ENCODE measurements at regions not wholly inside any gene's neighbourhood (a gene's known extent, or its start where the extent isn't known, plus 50 kb on each side); places are given as distances from the start of the nearest gene placed in this dataset.

GRCh38 chr14:65346895-65347294 is 65.6 kb upstream of the FUT8 start:
- no peak for TF ChIP-seq POU2F2 (IDR thresholded peaks at IDR 0.05; ENCODE audit: low read depth, low read length)
- no peak for TF ChIP-seq POLR2A (IDR thresholded peaks at IDR 0.05; ENCODE audit: low read depth, low read length)
- TF ChIP-seq PAX5 (IDR thresholded peaks at IDR 0.05; ENCODE audit: insufficient read depth, low read length, severe bottlenecking), result no peak
- TF ChIP-seq SPI1 (IDR thresholded peaks at IDR 0.05; ENCODE audit: low read depth, low read length), result no peak
- no peak for TF ChIP-seq POLR2AphosphoS5 (IDR thresholded peaks at IDR 0.05; ENCODE audit: low read depth, low read length)
- TF ChIP-seq TAF1 (IDR thresholded peaks at IDR 0.05; ENCODE audit: low read depth, low read length), result no peak
- no peak for FAIRE-seq
- DNase-seq (ENCODE audit: insufficient read length, low spot score), result no peak

GRCh38 chr14:65348137-65348536 is 64.4 kb upstream of the FUT8 start:
- TF ChIP-seq SPI1 (IDR thresholded peaks at IDR 0.05; ENCODE audit: low read depth, low read length) (no peak), PAX5 (IDR thresholded peaks at IDR 0.05; ENCODE audit: insufficient read depth, low read length, severe bottlenecking) (no peak), POU2F2 (IDR thresholded peaks at IDR 0.05; ENCODE audit: low read depth, low read length) (no peak), POLR2AphosphoS5 (IDR thresholded peaks at IDR 0.05; ENCODE audit: low read depth, low read length) (no peak), POLR2A (IDR thresholded peaks at IDR 0.05; ENCODE audit: low read depth, low read length) (no peak), TAF1 (IDR thresholded peaks at IDR 0.05; ENCODE audit: low read depth, low read length) (no peak)
- DNase-seq (ENCODE audit: insufficient read length, low spot score) (no peak), FAIRE-seq (peak; percentile 65)

- no peak for FAIRE-seq
- TF ChIP-seq SPI1 (IDR thresholded peaks at IDR 0.05; ENCODE audit: low read depth, low read length) (no peak), PAX5 (IDR thresholded peaks at IDR 0.05; ENCODE audit: insufficient read depth, low read length, severe bottlenecking) (no peak), TAF1 (IDR thresholded peaks at IDR 0.05; ENCODE audit: low read depth, low read length) (no peak), POLR2AphosphoS5 (IDR thresholded peaks at IDR 0.05; ENCODE audit: low read depth, low read length) (no peak), POU2F2 (IDR thresholded peaks at IDR 0.05; ENCODE audit: low read depth, low read length) (no peak), POLR2A (IDR thresholded peaks at IDR 0.05; ENCODE audit: low read depth, low read length) (no peak)
- no peak for DNase-seq (ENCODE audit: insufficient read length, low spot score)
Measured at GRCh38 chr14:65349100-65349499, 63.4 kb upstream of the FUT8 start.

- FAIRE-seq (peak; percentile 85), DNase-seq (ENCODE audit: insufficient read length, low spot score) (no peak)
- TF ChIP-seq PAX5 (IDR thresholded peaks at IDR 0.05; ENCODE audit: insufficient read depth, low read length, severe bottlenecking) (no peak), SPI1 (IDR thresholded peaks at IDR 0.05; ENCODE audit: low read depth, low read length) (peak; percentile 92), POLR2AphosphoS5 (IDR thresholded peaks at IDR 0.05; ENCODE audit: low read depth, low read length) (no peak), POU2F2 (IDR thresholded peaks at IDR 0.05; ENCODE audit: low read depth, low read length) (no peak), TAF1 (IDR thresholded peaks at IDR 0.05; ENCODE audit: low read depth, low read length) (no peak), POLR2A (IDR thresholded peaks at IDR 0.05; ENCODE audit: low read depth, low read length) (no peak)
Measured at GRCh38 chr14:65351493-65352194, 60.9 kb upstream of the FUT8 start.

GRCh38 chr14:65352964-65353530 is 59.5 kb upstream of the FUT8 start:
- DNase-seq (ENCODE audit: insufficient read length, low spot score) (no peak), FAIRE-seq (peak; percentile 76)
- no peak for TF ChIP-seq TAF1 (IDR thresholded peaks at IDR 0.05; ENCODE audit: low read depth, low read length)
- TF ChIP-seq PAX5 (IDR thresholded peaks at IDR 0.05; ENCODE audit: insufficient read depth, low read length, severe bottlenecking), result no peak
- TF ChIP-seq POLR2A (IDR thresholded peaks at IDR 0.05; ENCODE audit: low read depth, low read length), result no peak
- no peak for TF ChIP-seq SPI1 (IDR thresholded peaks at IDR 0.05; ENCODE audit: low read depth, low read length)
- no peak for TF ChIP-seq POU2F2 (IDR thresholded peaks at IDR 0.05; ENCODE audit: low read depth, low read length)
- no peak for TF ChIP-seq POLR2AphosphoS5 (IDR thresholded peaks at IDR 0.05; ENCODE audit: low read depth, low read length)

- DNase-seq (ENCODE audit: insufficient read length, low spot score) (no peak), FAIRE-seq (peak; percentile 72)
- TF ChIP-seq POLR2AphosphoS5 (IDR thresholded peaks at IDR 0.05; ENCODE audit: low read depth, low read length) (no peak), PAX5 (IDR thresholded peaks at IDR 0.05; ENCODE audit: insufficient read depth, low read length, severe bottlenecking) (no peak), POLR2A (IDR thresholded peaks at IDR 0.05; ENCODE audit: low read depth, low read length) (no peak), POU2F2 (IDR thresholded peaks at IDR 0.05; ENCODE audit: low read depth, low read length) (no peak), SPI1 (IDR thresholded peaks at IDR 0.05; ENCODE audit: low read depth, low read length) (no peak)
Measured at GRCh38 chr14:65354131-65354530, 58.4 kb upstream of the FUT8 start.

GRCh38 chr14:65354715-65355114 is 57.8 kb upstream of the FUT8 start:
- no peak for DNase-seq (ENCODE audit: insufficient read length, low spot score)
- no peak for TF ChIP-seq SPI1 (IDR thresholded peaks at IDR 0.05; ENCODE audit: low read depth, low read length)
- FAIRE-seq, result no peak

- TF ChIP-seq POU2F2 (IDR thresholded peaks at IDR 0.05; ENCODE audit: low read depth, low read length) (no peak), TAF1 (IDR thresholded peaks at IDR 0.05; ENCODE audit: low read depth, low read length) (no peak), PAX5 (IDR thresholded peaks at IDR 0.05; ENCODE audit: insufficient read depth, low read length, severe bottlenecking) (no peak), POLR2A (IDR thresholded peaks at IDR 0.05; ENCODE audit: low read depth, low read length) (no peak), POLR2AphosphoS5 (IDR thresholded peaks at IDR 0.05; ENCODE audit: low read depth, low read length) (no peak), SPI1 (IDR thresholded peaks at IDR 0.05; ENCODE audit: low read depth, low read length) (no peak)
- FAIRE-seq (peak; percentile 68), DNase-seq (ENCODE audit: insufficient read length, low spot score) (no peak)
Measured at GRCh38 chr14:65356327-65356836, 56.1 kb upstream of the FUT8 start.

GRCh38 chr14:65357113-65357512 is 55.4 kb upstream of the FUT8 start:
- no peak for FAIRE-seq
- TF ChIP-seq POLR2A (IDR thresholded peaks at IDR 0.05; ENCODE audit: low read depth, low read length) (no peak), TAF1 (IDR thresholded peaks at IDR 0.05; ENCODE audit: low read depth, low read length) (no peak), POU2F2 (IDR thresholded peaks at IDR 0.05; ENCODE audit: low read depth, low read length) (no peak), PAX5 (IDR thresholded peaks at IDR 0.05; ENCODE audit: insufficient read depth, low read length, severe bottlenecking) (no peak), SPI1 (IDR thresholded peaks at IDR 0.05; ENCODE audit: low read depth, low read length) (no peak), POLR2AphosphoS5 (IDR thresholded peaks at IDR 0.05; ENCODE audit: low read depth, low read length) (no peak)
- DNase-seq (ENCODE audit: insufficient read length, low spot score), result no peak

All from GM12891 (cell line).